Spleen (tissue), 7 donors: ENCODE measurements at regions not wholly inside any gene's neighbourhood (a gene's known extent, or its start where the extent isn't known, plus 50 kb on each side); places are given as distances from the start of the nearest gene placed in this dataset.

Experiments
- CTCF ChIP-seq, 11 experiments: fragments of 200-600 bp in 7 of 11; fragments of 450-650 bp in 4 of 11; sonication (generic) in 4 of 11; IDR thresholded peaks in 8 of 11; conservative IDR thresholded peaks in 3 of 11; 1 replicate in 7 of 11; 2 replicates in 4 of 11; pipeline versions ENCODE4 v1.4.0 to v1.8.0; 2016 to 2021; ENCODE audit warnings: antibody characterized with exemption in 11 of 11, inconsistent platforms in 4 of 11, mild to moderate bottlenecking in 1 of 11
- POLR2A ChIP-seq, 3 donors: fragments of 450-650 bp; IDR thresholded peaks; one replicate each; pipeline ENCODE4 v1.5.1; 2017; ENCODE audit warnings: antibody characterized with exemption in 3 of 3, mild to moderate bottlenecking in 1 of 3
- donor health status: DM: no; HTN: no; CAD: no; lungs with moderate emphysema.
- donor health status: DM: no; HTN: no; CAD: no.
- donor health status: DM: no; HTN: no; CAD: no.

- TF ChIP-seq CTCF (IDR thresholded peaks at IDR 0.05 in 8 of 11, conservative IDR thresholded peaks at IDR 0.05 in 3 of 11) (no peak), POLR2A (IDR thresholded peaks at IDR 0.05) (no peak)
Observed at GRCh38 chr11:107266455-107266854, 191.2 kb downstream of the CWF19L2 start.
